Esophagus squamous epithelium (tissue), 5 donors: ENCODE measurements at regions not wholly inside any gene's neighbourhood (a gene's known extent, or its start where the extent isn't known, plus 50 kb on each side); places are given as distances from the start of the nearest gene placed in this dataset.

Experiments
- DNase-seq: peaks from one replicate; lab custom pipeline; 2025; lab: John Stamatoyannopoulos, UW
- H3K27ac ChIP-seq, 4 donors: fragments of 200-600 bp; sonication (generic); one replicate each; pipeline ENCODE4 v1.5.1; 2016 to 2019; ENCODE audit warnings: mild to moderate bottlenecking in 1 of 4
- H3K27me3 ChIP-seq, 4 donors: fragments of 200-600 bp; sonication (generic); 1 replicate in 3 of 4; 2 replicates in 1 of 4; pipeline versions ENCODE4 v1.5.1 to v1.6.0; 2017 to 2021; ENCODE audit warnings: antibody characterized with exemption in 1 of 4
- H3K36me3 ChIP-seq, 3 donors: fragments of 200-600 bp; sonication (generic); one replicate each; pipeline ENCODE4 v1.5.1; 2016 to 2019
- H3K4me1 ChIP-seq, 3 donors: fragments of 200-600 bp; sonication (generic); one replicate each; pipeline ENCODE4 v1.5.1; 2017 to 2019
- H3K4me3 ChIP-seq, 4 donors: fragments of 200-600 bp; sonication (generic); 1 replicate in 3 of 4; 2 replicates in 1 of 4; pipeline ENCODE4 v1.5.1; 2016 to 2019; ENCODE audit warnings: mild to moderate bottlenecking in 2 of 4, moderate library complexity in 1 of 4
- H3K9me3 ChIP-seq, 3 donors: fragments of 200-600 bp; sonication (generic); one replicate each; pipeline ENCODE4 v1.5.1; 2016 to 2019
- POLR2A ChIP-seq, 4 donors: fragments of 450-650 bp; IDR thresholded peaks; one replicate each; pipeline ENCODE4 v1.6.1; 2017; ENCODE audit warnings: antibody characterized with exemption in 4 of 4, mild to moderate bottlenecking in 4 of 4, moderate library complexity in 3 of 4
- WGBS, 2 donors: methylation state at CpG; one replicate each; pipeline ENCODE4 v1.1.5; 2018; 5-methylcytosine and 5-hydroxymethylcytosine counted together
- intact Hi-C: fragments of 100-400 bp; cut with DNase I; formaldehyde crosslinking; loops from one replicate; pipeline ENCODE4 v1.15.0; 2022
- TF ChIP-seq, protein P1 (sequence below), 6 experiments: fragments of 450-650 bp in 4 of 6; fragments of 200-600 bp in 2 of 6; sonication (generic) in 2 of 6; IDR thresholded peaks; one replicate each; pipeline ENCODE4 v1.5.1; 2016 to 2019; ENCODE audit warnings: antibody characterized with exemption in 6 of 6, mild to moderate bottlenecking in 4 of 6, moderate library complexity in 4 of 6
- donor health status: DM: yes; HTN: yes; CAD: no.

DNA sequence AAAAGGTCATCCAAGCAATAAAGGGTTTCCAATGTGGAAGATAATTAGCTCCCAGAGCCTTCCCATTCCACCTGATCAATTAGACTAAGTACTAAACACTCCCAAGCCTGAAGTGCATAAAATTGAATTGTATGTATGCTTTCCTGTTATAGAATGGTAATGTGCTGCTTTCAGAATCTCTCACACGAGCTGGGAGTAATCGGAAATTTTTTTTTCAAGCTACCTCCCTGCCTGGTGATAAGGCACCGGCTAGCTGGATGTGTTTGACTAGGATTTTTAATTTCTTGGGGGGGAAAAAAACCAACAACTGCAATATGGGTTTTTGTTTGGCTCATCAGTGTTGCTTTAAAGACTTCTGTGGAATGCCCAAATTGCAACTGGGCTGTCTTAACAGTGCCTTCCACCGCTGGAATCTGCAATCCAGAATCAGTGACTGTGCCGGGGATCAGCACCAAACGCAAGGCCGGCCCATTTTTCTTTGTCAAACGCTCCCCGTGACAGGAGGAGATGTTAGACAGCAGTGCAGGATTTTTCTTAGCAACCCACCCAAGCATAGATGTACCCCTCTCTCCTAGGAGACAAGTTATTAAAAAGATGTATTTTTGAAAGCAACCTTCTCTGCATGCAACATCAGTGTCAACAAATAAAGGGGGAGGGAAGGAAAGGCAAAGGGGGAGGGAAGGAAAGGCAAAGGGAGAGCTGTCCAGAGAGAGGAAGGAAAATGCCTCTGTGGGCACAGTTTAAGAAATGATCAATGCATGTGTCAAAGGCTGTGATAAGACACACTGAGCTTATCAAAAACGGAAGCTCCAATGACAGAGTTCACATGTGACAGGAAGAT, 387.2 kb downstream of the NPIPA8 start:
- Histone ChIP-seq H3K27me3 (peaks cover 0 to 25% (median 1%) of the 10 kb centered on the region in 4 donors), H3K9me3 (no peaks in the 10 kb centered on the region), H3K36me3 (no peaks in the 10 kb centered on the region), H3K27ac (no peak overlapping the region), H3K4me3 (no peak overlapping the region), H3K4me1 (no peaks in the 10 kb centered on the region)
- no peak for DNase-seq
- 22 to 28% methylated on average over 10 of the region's 10 CpGs for WGBS, 2 donors
- intact Hi-C loops = no loop called here
- TF ChIP-seq, protein P1, sequence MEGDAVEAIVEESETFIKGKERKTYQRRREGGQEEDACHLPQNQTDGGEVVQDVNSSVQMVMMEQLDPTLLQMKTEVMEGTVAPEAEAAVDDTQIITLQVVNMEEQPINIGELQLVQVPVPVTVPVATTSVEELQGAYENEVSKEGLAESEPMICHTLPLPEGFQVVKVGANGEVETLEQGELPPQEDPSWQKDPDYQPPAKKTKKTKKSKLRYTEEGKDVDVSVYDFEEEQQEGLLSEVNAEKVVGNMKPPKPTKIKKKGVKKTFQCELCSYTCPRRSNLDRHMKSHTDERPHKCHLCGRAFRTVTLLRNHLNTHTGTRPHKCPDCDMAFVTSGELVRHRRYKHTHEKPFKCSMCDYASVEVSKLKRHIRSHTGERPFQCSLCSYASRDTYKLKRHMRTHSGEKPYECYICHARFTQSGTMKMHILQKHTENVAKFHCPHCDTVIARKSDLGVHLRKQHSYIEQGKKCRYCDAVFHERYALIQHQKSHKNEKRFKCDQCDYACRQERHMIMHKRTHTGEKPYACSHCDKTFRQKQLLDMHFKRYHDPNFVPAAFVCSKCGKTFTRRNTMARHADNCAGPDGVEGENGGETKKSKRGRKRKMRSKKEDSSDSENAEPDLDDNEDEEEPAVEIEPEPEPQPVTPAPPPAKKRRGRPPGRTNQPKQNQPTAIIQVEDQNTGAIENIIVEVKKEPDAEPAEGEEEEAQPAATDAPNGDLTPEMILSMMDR (IDR thresholded peaks at IDR 0.05) = no peak
- no peak for TF ChIP-seq POLR2A (IDR thresholded peaks at IDR 0.05)

DNA sequence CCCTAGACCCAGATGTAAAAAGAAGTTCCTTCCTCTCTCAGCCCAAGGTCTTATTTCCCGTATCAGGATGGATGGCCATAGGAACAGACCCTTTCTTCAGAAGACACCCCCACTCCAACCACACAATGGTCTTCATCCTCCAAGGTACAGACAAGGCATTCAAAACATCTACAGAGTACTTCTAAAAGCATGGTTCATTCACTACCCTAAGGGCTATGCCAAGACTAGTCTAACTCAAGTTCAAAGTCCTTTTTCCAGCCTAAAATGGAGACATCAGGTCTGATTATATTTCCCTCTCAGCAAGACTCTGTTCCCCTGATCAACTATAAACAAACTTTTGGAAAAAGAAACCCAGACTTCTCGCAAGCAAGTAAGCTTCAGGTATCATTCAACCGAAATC, 388.9 kb downstream of the NPIPA8 start:
- no peak overlapping the region for H3K4me3 ChIP-seq
- WGBS, 2 donors = 75 to 84% methylated on average over 3 of the region's 3 CpGs
- no peak overlapping the region for H3K27ac ChIP-seq
- DNase-seq = no peak
- H3K36me3 ChIP-seq = no peaks in the 10 kb centered on the region
- peaks cover 0 to 34% (median 1%) of the 10 kb centered on the region in 4 donors for H3K27me3 ChIP-seq
- H3K4me1 ChIP-seq = no peaks in the 10 kb centered on the region
- H3K9me3 ChIP-seq = no peaks in the 10 kb centered on the region
- intact Hi-C loops = no loop called here
- TF ChIP-seq, protein P1 (IDR thresholded peaks at IDR 0.05) = no peak
- no peak for TF ChIP-seq POLR2A (IDR thresholded peaks at IDR 0.05)

DNA sequence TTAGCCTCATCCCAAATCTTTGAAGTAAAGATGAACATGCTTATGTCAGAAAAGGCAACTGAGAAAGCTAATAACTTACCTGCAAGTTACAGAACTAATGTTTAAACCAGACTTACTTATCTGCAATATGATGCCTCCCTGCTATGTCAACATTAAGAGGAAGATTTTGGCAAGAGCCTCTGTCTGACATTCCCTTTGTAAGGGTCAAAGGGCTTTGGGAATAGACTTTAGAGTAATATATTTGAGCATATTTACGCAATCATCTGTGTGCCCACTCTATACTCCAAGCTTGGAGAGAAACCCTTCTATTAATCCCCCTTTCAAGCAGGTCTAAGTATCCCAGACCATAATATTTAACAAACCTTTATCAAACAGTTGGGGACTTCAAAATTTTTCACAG, 389.4 kb downstream of the NPIPA8 start:
- no peak overlapping the region for H3K27ac ChIP-seq
- H3K4me1 ChIP-seq = no peaks in the 10 kb centered on the region
- no peak overlapping the region for H3K4me3 ChIP-seq
- WGBS, 2 donors = 72 to 90% methylated on average over 1 of the region's 1 CpG
- DNase-seq = no peak
- intact Hi-C loops = no loop called here
- no peaks in the 10 kb centered on the region for H3K9me3 ChIP-seq
- TF ChIP-seq, protein P1 (IDR thresholded peaks at IDR 0.05) = no peak
- TF ChIP-seq POLR2A (IDR thresholded peaks at IDR 0.05) = no peak
- H3K27me3 ChIP-seq = peaks cover 0 to 34% (median 1%) of the 10 kb centered on the region in 4 donors
- no peaks in the 10 kb centered on the region for H3K36me3 ChIP-seq

DNA sequence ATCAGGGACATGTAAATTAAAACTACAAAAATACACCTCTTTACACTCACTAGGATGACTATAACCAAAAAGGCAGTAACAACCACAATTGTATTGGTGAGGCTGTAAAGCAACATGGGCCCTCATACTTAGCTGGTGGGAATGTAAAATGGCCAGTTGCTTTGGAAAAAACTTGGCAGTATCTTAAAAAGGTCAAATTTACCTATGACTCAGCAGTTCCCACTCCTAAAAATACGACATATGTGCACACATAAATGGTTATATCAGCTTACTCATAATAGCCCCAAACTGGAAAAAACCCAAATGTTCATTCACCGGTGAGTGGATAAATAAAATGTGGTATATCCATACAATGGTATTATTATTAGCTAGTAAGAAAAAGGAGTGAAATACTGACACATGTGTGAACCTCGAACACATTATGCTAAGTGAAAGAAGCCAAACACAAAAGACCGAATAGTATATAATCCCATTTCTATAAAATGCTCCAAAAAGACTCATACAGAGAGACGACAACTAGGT, 391.4 kb downstream of the NPIPA8 start:
- no peaks in the 10 kb centered on the region for H3K4me1 ChIP-seq
- H3K27me3 ChIP-seq = peaks cover 0 to 21% (median 1%) of the 10 kb centered on the region in 4 donors
- WGBS, 2 donors = 59 to 68% methylated on average over 5 of the region's 5 CpGs
- H3K36me3 ChIP-seq = no peaks in the 10 kb centered on the region
- intact Hi-C loops = no loop called here
- H3K27ac ChIP-seq = no peak overlapping the region
- DNase-seq = no peak
- no peaks in the 10 kb centered on the region for H3K9me3 ChIP-seq
- no peak overlapping the region for H3K4me3 ChIP-seq
- no peak for TF ChIP-seq POLR2A (IDR thresholded peaks at IDR 0.05)
- TF ChIP-seq, protein P1 (IDR thresholded peaks at IDR 0.05) = no peak

DNA sequence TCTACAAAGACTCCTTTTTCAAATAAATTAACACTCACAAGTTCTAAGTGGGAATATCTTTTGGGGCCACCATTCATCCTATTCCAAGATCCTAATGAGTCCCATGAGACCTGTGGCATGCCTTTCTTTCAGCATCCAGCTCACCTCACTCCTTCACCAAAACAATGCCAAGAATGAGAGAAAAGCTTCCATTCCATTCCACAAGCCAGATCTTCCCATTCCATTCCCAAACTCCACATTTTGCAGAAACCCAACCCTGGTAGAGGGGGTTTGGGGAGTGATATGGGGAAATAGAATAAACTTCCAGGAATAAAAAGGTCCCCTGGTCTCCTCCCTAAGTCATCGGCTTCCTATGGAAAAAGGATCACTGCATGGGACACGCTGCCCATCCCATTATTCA, 392.2 kb downstream of the NPIPA8 start:
- intact Hi-C loops = no loop called here
- no peaks in the 10 kb centered on the region for H3K36me3 ChIP-seq
- no peaks in the 10 kb centered on the region for H3K4me1 ChIP-seq
- no peak overlapping the region for H3K27ac ChIP-seq
- DNase-seq = no peak
- TF ChIP-seq, protein P1 (IDR thresholded peaks at IDR 0.05) = no peak
- no peak for TF ChIP-seq POLR2A (IDR thresholded peaks at IDR 0.05)
- peaks cover 0 to 13% (median under 1%) of the 10 kb centered on the region in 4 donors for H3K27me3 ChIP-seq
- no peak overlapping the region for H3K4me3 ChIP-seq
- H3K9me3 ChIP-seq = no peaks in the 10 kb centered on the region
- 73 to 96% methylated on average over 2 of the region's 2 CpGs for WGBS, 2 donors
